H9 (cell line): ENCODE measurements at regions not wholly inside any gene's neighbourhood (a gene's known extent, or its start where the extent isn't known, plus 50 kb on each side); places are given as distances from the start of the nearest gene placed in this dataset.

Experiments used
- DNase-seq: peaks from one replicate; pipeline ENCODE4 v3.0.0-alpha.2; 2017
- H2AFZ ChIP-seq: one replicate; pipeline ENCODE4 v1.6.1; 2013; ENCODE audit warnings: mild to moderate bottlenecking, low read length, control low read depth, moderate library complexity
- H2AK5ac ChIP-seq: 2 replicates; pipeline ENCODE4 v1.6.1; 2013; ENCODE audit warnings: low read length, control low read depth, mixed read lengths; ENCODE audit not compliant: insufficient read length
- H2BK120ac ChIP-seq: one replicate; pipeline ENCODE4 v1.6.1; 2013; ENCODE audit warnings: low read depth, mild to moderate bottlenecking, low read length, control low read depth, inconsistent platforms; ENCODE audit not compliant: poor library complexity, severe bottlenecking
- H2BK12ac ChIP-seq: 2 replicates; pipeline ENCODE4 v1.6.1; 2013; ENCODE audit warnings: low read length, control low read depth, mixed read lengths, low read depth; ENCODE audit not compliant: insufficient read length
- H2BK15ac ChIP-seq: 2 replicates; pipeline ENCODE4 v1.6.1; 2013; ENCODE audit warnings: low read depth, low read length, control low read depth
- H2BK20ac ChIP-seq: one replicate; pipeline ENCODE4 v1.6.1; 2013; ENCODE audit warnings: low read depth, mild to moderate bottlenecking, low read length, control low read depth, inconsistent platforms; ENCODE audit not compliant: poor library complexity, severe bottlenecking
- H2BK5ac ChIP-seq: 2 replicates; pipeline ENCODE4 v1.6.1; 2013; ENCODE audit warnings: low read length, control low read depth, mixed read lengths; ENCODE audit not compliant: insufficient read length
- H3K14ac ChIP-seq: 2 replicates; pipeline ENCODE4 v1.6.1; 2013; ENCODE audit warnings: low read length, control low read depth; ENCODE audit not compliant: insufficient read depth
- H3K18ac ChIP-seq: 2 replicates; pipeline ENCODE4 v1.6.1; 2013; ENCODE audit warnings: low read depth, mild to moderate bottlenecking, mixed read lengths, low read length, control low read depth; ENCODE audit not compliant: insufficient read length
- H3K23ac ChIP-seq: 2 replicates; pipeline ENCODE4 v1.6.1; 2013; ENCODE audit warnings: low read length, control low read depth, mixed read lengths, low read depth; ENCODE audit not compliant: insufficient read length
- H3K23me2 ChIP-seq: 2 replicates; pipeline ENCODE4 v1.6.1; 2013; ENCODE audit warnings: low read depth, mild to moderate bottlenecking, mixed read lengths, low read length, control low read depth; ENCODE audit not compliant: insufficient read length, poor library complexity, severe bottlenecking
- H3K27ac ChIP-seq: 2 replicates; pipeline ENCODE4 v1.5.1; 2013; ENCODE audit warnings: low read length, control low read depth, mixed read lengths, low read depth; ENCODE audit not compliant: insufficient read length
- H3K27me3 ChIP-seq: 2 replicates; pipeline ENCODE4 v1.6.1; 2013; ENCODE audit warnings: low read length, control low read depth, inconsistent platforms; ENCODE audit not compliant: insufficient read depth
- H3K4ac ChIP-seq: 2 replicates; pipeline ENCODE4 v1.6.1; 2013; ENCODE audit warnings: low read depth, mild to moderate bottlenecking, control low read depth, inconsistent platforms, low read length, moderate library complexity
- H3K4me1 ChIP-seq: 2 replicates; pipeline ENCODE4 v1.6.1; 2013; ENCODE audit warnings: low read length, control low read depth, inconsistent platforms; ENCODE audit not compliant: insufficient read depth
- H3K4me2 ChIP-seq: 2 replicates; pipeline ENCODE4 v1.6.1; 2013; ENCODE audit warnings: low read length, control low read depth, mixed read lengths; ENCODE audit not compliant: insufficient read length, insufficient read depth
- H3K56ac ChIP-seq: 2 replicates; pipeline ENCODE4 v1.6.1; 2013; ENCODE audit warnings: low read depth, mild to moderate bottlenecking, mixed read lengths, low read length, control low read depth; ENCODE audit not compliant: insufficient read length
- H3K79me1 ChIP-seq: 2 replicates; pipeline ENCODE4 v1.6.1; 2013; ENCODE audit warnings: low read depth, mild to moderate bottlenecking, moderate library complexity, low read length, control low read depth, inconsistent platforms; ENCODE audit not compliant: insufficient read depth, poor library complexity, severe bottlenecking
- H3K79me2 ChIP-seq: 2 replicates; pipeline ENCODE4 v1.6.1; 2013; ENCODE audit warnings: low read length, control low read depth, inconsistent platforms; ENCODE audit not compliant: insufficient read depth
- H3K9ac ChIP-seq: 2 replicates; pipeline ENCODE4 v1.6.1; 2013; ENCODE audit warnings: low read length, control low read depth, mixed read lengths; ENCODE audit not compliant: insufficient read length; ENCODE audit errors: extremely low read depth
- H3K9me3 ChIP-seq: one replicate; pipeline ENCODE4 v1.6.1; 2013; ENCODE audit warnings: low read depth, low read length, inconsistent platforms; ENCODE audit not compliant: control insufficient read depth
- H3T11ph ChIP-seq: one replicate; pipeline ENCODE4 v1.6.1; 2013; ENCODE audit warnings: mild to moderate bottlenecking, low read length, control low read depth, inconsistent platforms
- H4K20me1 ChIP-seq: one replicate; pipeline ENCODE4 v1.6.1; 2013; ENCODE audit not compliant: control insufficient read depth, insufficient read length, insufficient read depth
- H4K5ac ChIP-seq: 2 replicates; pipeline ENCODE4 v1.6.1; 2013; ENCODE audit warnings: low read depth, mild to moderate bottlenecking, mixed read lengths, low read length, control low read depth; ENCODE audit not compliant: insufficient read length
- H4K8ac ChIP-seq: replicated peaks from 2 replicates; pipeline ENCODE4 v1.6.1; 2013; ENCODE audit warnings: low read length, control low read depth, mixed read lengths, low read depth; ENCODE audit not compliant: insufficient read length
- H4K91ac ChIP-seq: 2 replicates; pipeline ENCODE4 v1.6.1; 2013; ENCODE audit warnings: low read depth, mild to moderate bottlenecking, moderate library complexity, mixed read lengths, low read length, control low read depth; ENCODE audit not compliant: insufficient read length
- H3K27ac Mint-ChIP-seq, 3 experiments: 2 replicates in 2 of 3; 3 replicates in 1 of 3; pipeline ENCODE4 v1.8.0; 2020 to 2021; ENCODE audit warnings: mixed read lengths in 3 of 3, mild to moderate bottlenecking in 1 of 3, moderate library complexity in 1 of 3
- H3K27me3 Mint-ChIP-seq: 2 replicates; pipeline ENCODE4 v1.8.0; 2021; ENCODE audit warnings: low read depth, mild to moderate bottlenecking, moderate library complexity, mixed read lengths
- H3K36me3 Mint-ChIP-seq, 3 experiments: 2 replicates in 2 of 3; 3 replicates in 1 of 3; pipeline ENCODE4 v1.8.0; 2020 to 2021; ENCODE audit warnings: low read depth in 3 of 3, mixed read lengths in 3 of 3; ENCODE audit not compliant: insufficient read depth in 1 of 3
- H3K4me1 Mint-ChIP-seq, 2 experiments: 2 replicates each; pipeline ENCODE4 v1.8.0; 2020; ENCODE audit warnings: mixed read lengths in 2 of 2
- H3K4me3 Mint-ChIP-seq, 2 experiments: 2 replicates in 1 of 2; 3 replicates in 1 of 2; pipeline ENCODE4 v1.8.0; 2020 to 2021; ENCODE audit warnings: mild to moderate bottlenecking in 2 of 2, mixed read lengths in 2 of 2, moderate library complexity in 1 of 2
- H3K9me3 Mint-ChIP-seq, 2 experiments: 2 replicates in 1 of 2; 3 replicates in 1 of 2; pipeline ENCODE4 v1.8.0; 2020; ENCODE audit warnings: mild to moderate bottlenecking in 2 of 2, mixed read lengths in 2 of 2, moderate library complexity in 1 of 2
- WGBS: extraction: QIAGEN DNeasy Blood & Tissue Kit; methylation state at CpG from one replicate; pipeline ENCODE4 v1.1.7; 2013; ENCODE audit warnings: missing lambda C conversion rate, low lambda C conversion rate, mixed read lengths; ENCODE audit not compliant: insufficient read length; ENCODE audit errors: extremely low coverage; 5-methylcytosine and 5-hydroxymethylcytosine counted together
- TF ChIP-seq, protein P1 (sequence below): fragments of 200-600 bp; sonication (generic); conservative IDR thresholded peaks from 3 replicates; pipeline ENCODE4 v1.8.0; 2021; ENCODE audit warnings: antibody characterized with exemption, mild to moderate bottlenecking

GRCh38 chr7:46671108-46671769 lies 750.2 kb upstream of the IGFBP3 start:
- Histone ChIP-seq H3K56ac (no peak overlapping the region), H3K79me2 (no peaks in the 10 kb centered on the region), H2AFZ (peak overlapping the region; percentile 18), H3K79me1 (no peaks in the 10 kb centered on the region), H3K23ac (no peak overlapping the region), H4K8ac (no peak overlapping the region), H3K18ac (no peak overlapping the region), H3K14ac (no peak overlapping the region), H3T11ph (no peak overlapping the region), H2BK12ac (no peak overlapping the region), H2AK5ac (no peak overlapping the region), H3K9me3 (no peaks in the 10 kb centered on the region), H4K5ac (no peak overlapping the region), H3K4ac (no peak overlapping the region), H2BK120ac (no peak overlapping the region), H3K9ac (no peak overlapping the region), H3K23me2 (no peaks in the 10 kb centered on the region), H2BK15ac (no peak overlapping the region), H4K20me1 (no peaks in the 10 kb centered on the region), H3K27ac (no peak overlapping the region), H4K91ac (no peak overlapping the region), H3K4me2 (no peak overlapping the region), H3K27me3 (no peaks in the 10 kb centered on the region), H3K4me1 (peaks cover 10% of the 10 kb centered on the region), H2BK5ac (no peak overlapping the region), H2BK20ac (no peak overlapping the region)
- no peak for DNase-seq
- H3K36me3 Mint-ChIP-seq = peaks cover 4 to 21% (median 7%) of the 10 kb centered on the region in 3 experiments; a peak in 5 of 7 replicates
- no peaks in the 10 kb centered on the region; the same call in 1 of the 2 replicates for H3K27me3 Mint-ChIP-seq
- H3K9me3 Mint-ChIP-seq = peaks cover 11 to 15% of the 10 kb centered on the region in 2 experiments; a peak in 4 of 5 replicates
- H3K27ac Mint-ChIP-seq = peak overlapping the region; percentile 31 to 70 (median 65)
- no CpG with 5 or more reads among the region's 1 CpG for WGBS
- TF ChIP-seq, protein P1, sequence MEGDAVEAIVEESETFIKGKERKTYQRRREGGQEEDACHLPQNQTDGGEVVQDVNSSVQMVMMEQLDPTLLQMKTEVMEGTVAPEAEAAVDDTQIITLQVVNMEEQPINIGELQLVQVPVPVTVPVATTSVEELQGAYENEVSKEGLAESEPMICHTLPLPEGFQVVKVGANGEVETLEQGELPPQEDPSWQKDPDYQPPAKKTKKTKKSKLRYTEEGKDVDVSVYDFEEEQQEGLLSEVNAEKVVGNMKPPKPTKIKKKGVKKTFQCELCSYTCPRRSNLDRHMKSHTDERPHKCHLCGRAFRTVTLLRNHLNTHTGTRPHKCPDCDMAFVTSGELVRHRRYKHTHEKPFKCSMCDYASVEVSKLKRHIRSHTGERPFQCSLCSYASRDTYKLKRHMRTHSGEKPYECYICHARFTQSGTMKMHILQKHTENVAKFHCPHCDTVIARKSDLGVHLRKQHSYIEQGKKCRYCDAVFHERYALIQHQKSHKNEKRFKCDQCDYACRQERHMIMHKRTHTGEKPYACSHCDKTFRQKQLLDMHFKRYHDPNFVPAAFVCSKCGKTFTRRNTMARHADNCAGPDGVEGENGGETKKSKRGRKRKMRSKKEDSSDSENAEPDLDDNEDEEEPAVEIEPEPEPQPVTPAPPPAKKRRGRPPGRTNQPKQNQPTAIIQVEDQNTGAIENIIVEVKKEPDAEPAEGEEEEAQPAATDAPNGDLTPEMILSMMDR = no peak
- H3K4me3 Mint-ChIP-seq = no peak overlapping the region; a peak in 1 of 5 replicates
- peaks cover 22 to 25% of the 10 kb centered on the region in 2 experiments for H3K4me1 Mint-ChIP-seq
